HepG2 (cell line): ENCODE measurements at regions not wholly inside any gene's neighbourhood (a gene's known extent, or its start where the extent isn't known, plus 50 kb on each side); places are given as distances from the start of the nearest gene placed in this dataset.

ENCODE experiments used
- ATAC-seq: fragments of 200-7000 bp; cut with Tn5 transposase; 3 replicates; pipeline ENCODE4 v1.9.1; 2020; ENCODE audit warnings: mild to moderate bottlenecking, moderate library complexity
- BruUV-seq: library from RNA; stranded (reverse); fragments of 400-500 nt; replicated peaks from 2 replicates; lab custom pipeline; 2021; lab: Mats Ljungman, UMichigan
- CTCF ChIA-PET: fragments of 300-600 bp; formaldehyde crosslinking; extraction: SDS; loops from one replicate; lab custom pipeline; 2021; ENCODE audit warnings: low total read pairs, inconsistent platforms, low intra/inter-chr PET ratio; lab: Yijun Ruan, JAX
- POLR2A ChIA-PET: fragments of 350-600 bp; sonication (Branson Sonifier 250); formaldehyde crosslinking; loops from one replicate; lab custom pipeline; 2020; ENCODE audit warnings: antibody characterized with exemption, inconsistent platforms; lab: Yijun Ruan, JAX
- DNase-seq: peaks from one replicate; pipeline ENCODE4 v3.0.0-alpha.2; 2015; ENCODE audit warnings: low spot score
- FAIRE-seq: peaks from 3 replicates; lab custom pipeline; 2011; peaks lifted over from hg19 to GRCh38; lab: Jason Lieb, UNC
- H2AFZ ChIP-seq: one replicate; pipeline ENCODE4 v1.6.1; 2011; ENCODE audit warnings: low read length, inconsistent platforms
- H3K27ac ChIP-seq: fragments of 300-600 bp; 3 replicates; pipeline ENCODE4 v1.8.0; 2011; ENCODE audit warnings: mixed run types, mild to moderate bottlenecking, mixed read lengths, low read length, inconsistent platforms; ENCODE audit not compliant: insufficient read depth; ENCODE audit errors: extremely low read length
- H3K27me3 ChIP-seq, 2 experiments: fragments of 200-600 bp in 1 of 2; 2 replicates in 1 of 2; 3 replicates in 1 of 2; pipeline versions ENCODE4 v1.6.0 to v1.8.0; 2011; ENCODE audit warnings: low read length in 2 of 2, mild to moderate bottlenecking in 2 of 2, moderate library complexity in 2 of 2, inconsistent platforms in 1 of 2; ENCODE audit not compliant: insufficient read depth in 2 of 2, control insufficient read depth in 1 of 2
- H3K36me3 ChIP-seq, 2 experiments: fragments of 200-600 bp in 1 of 2; replicated peaks in 1 of 2; 2 replicates in 1 of 2; 3 replicates in 1 of 2; pipeline versions ENCODE4 v1.5.1 to v1.8.0; 2011; ENCODE audit warnings: low read length in 2 of 2, inconsistent platforms in 1 of 2; ENCODE audit not compliant: insufficient read depth in 2 of 2, control insufficient read depth in 1 of 2
- H3K4me1 ChIP-seq: 2 replicates; pipeline ENCODE4 v1.5.1; 2012; ENCODE audit warnings: low read length, inconsistent platforms; ENCODE audit not compliant: insufficient read depth
- H3K4me2 ChIP-seq: 2 replicates; pipeline ENCODE4 v1.6.0; 2011; ENCODE audit warnings: low read depth, low read length, inconsistent platforms
- H3K4me3 ChIP-seq, 3 experiments: fragments of 200-600 bp in 1 of 3; sonication (generic), shearing (Covaris generic) in 1 of 3; replicated peaks in 1 of 3; 2 replicates each; pipeline ENCODE4 v1.5.1; 2011 to 2016; ENCODE audit warnings: low read length in 3 of 3, inconsistent platforms in 2 of 3, low read depth in 2 of 3, mild to moderate bottlenecking in 2 of 3, control low read depth in 1 of 3, mixed read lengths in 1 of 3; ENCODE audit not compliant: insufficient read depth in 1 of 3
- H3K79me2 ChIP-seq: one replicate; pipeline ENCODE4 v1.6.1; 2011; ENCODE audit warnings: low read length, inconsistent platforms; ENCODE audit not compliant: insufficient read depth
- H3K9ac ChIP-seq: 2 replicates; pipeline ENCODE4 v1.6.0; 2011; ENCODE audit warnings: mild to moderate bottlenecking, low read depth, low read length, inconsistent platforms; ENCODE audit not compliant: insufficient read depth
- H3K9me3 ChIP-seq: 2 replicates; pipeline ENCODE4 v1.5.1; 2012; ENCODE audit warnings: mild to moderate bottlenecking, low read length
- H4K20me1 ChIP-seq: 2 replicates; pipeline ENCODE4 v1.6.0; 2011; ENCODE audit warnings: inconsistent platforms, mild to moderate bottlenecking, low read length, moderate library complexity; ENCODE audit not compliant: insufficient read depth
- CSRNP2 ChIP-seq: sonication (generic); formaldehyde crosslinking; conservative IDR thresholded peaks from 2 replicates; pipeline ENCODE4 v1.8.0; 2022; ENCODE audit warnings: low read depth, missing genetic modification reagents
- FOSL1 ChIP-seq: sonication (generic); formaldehyde crosslinking; IDR thresholded peaks from 2 replicates; pipeline ENCODE4 v1.9.0; 2021; ENCODE audit warnings: missing genetic modification reagents, borderline replicate concordance
- IKZF5 ChIP-seq: IDR thresholded peaks from 2 replicates; pipeline ENCODE4 v1.6.1; 2018; ENCODE audit warnings: missing genetic modification reagents, mild to moderate bottlenecking, missing compliant biosample characterization
- TARDBP ChIP-seq: sonication (generic); formaldehyde crosslinking; IDR thresholded peaks from 2 replicates; pipeline ENCODE4 v1.8.0; 2022; ENCODE audit warnings: mild to moderate bottlenecking, missing genetic modification reagents
- U2AF1 ChIP-seq: fragments of 200-400 bp; formaldehyde crosslinking; optimal IDR thresholded peaks from 2 replicates; pipeline ENCODE3; 2017; ENCODE audit warnings: mild to moderate bottlenecking, low read depth, low read length
- WGBS: methylation state at CpG from one replicate; pipeline ENCODE4 v1.1.6; 2017; ENCODE audit warnings: low lambda C conversion rate; 5-methylcytosine and 5-hydroxymethylcytosine counted together
- in situ Hi-C: cut with HindIII; loops from 2 replicates; pipeline ENCODE4 v1.10.0; 2017; ENCODE audit warnings: low pct_unique_long_range_greater_than_20kb; ENCODE audit not compliant: extremely low pct_ligation_motif_present
- intact Hi-C: fragments of 100-400 bp; cut with micrococcal nuclease; formaldehyde crosslinking; loops from one replicate; pipeline ENCODE4 v1.10.0; 2022; ENCODE audit not compliant: unreplicated experiment

GRCh38 chr5:4204276-4205141 is 608.9 kb downstream of the IRX1 start:
- H3K36me3 ChIP-seq, result no peaks in the 10 kb centered on the region
- H3K79me2 ChIP-seq, result no peaks in the 10 kb centered on the region
- FAIRE-seq (no peak), ATAC-seq (no peak), DNase-seq (no peak)
- BruUV-seq, result no TSS peak
- intact Hi-C loops, result no loop called here
- no peak overlapping the region for H2AFZ ChIP-seq
- CTCF ChIA-PET, result no interaction called here
- no peaks in the 10 kb centered on the region; a peak in 1 of 5 replicates for H3K27me3 ChIP-seq
- 3% methylated on average over 11 of the region's 11 CpGs for WGBS
- no peaks in the 10 kb centered on the region for H4K20me1 ChIP-seq
- POLR2A ChIA-PET, result no interaction called here
- no peak overlapping the region for H3K27ac ChIP-seq
- H3K4me3 ChIP-seq, result no peak overlapping the region
- in situ Hi-C loops, result no loop called here
- no peaks in the 10 kb centered on the region for H3K4me1 ChIP-seq
- no peak overlapping the region for H3K4me2 ChIP-seq
- H3K9me3 ChIP-seq, result 0 out of 2 replicates have a peak, but pooled peaks cover 6% of the 10 kb centered on the region
- no peak overlapping the region for H3K9ac ChIP-seq
- TF ChIP-seq U2AF1 (no peak), TARDBP (CRISPR knock-in tag) (no peak), IKZF5 (no peak), CSRNP2 (CRISPR knock-in tag) (no peak), FOSL1 (CRISPR knock-in tag) (no peak)
